Chondrocyte (in vitro differentiated cells): ENCODE measurements at regions not wholly inside any gene's neighbourhood (a gene's known extent, or its start where the extent isn't known, plus 50 kb on each side); places are given as distances from the start of the nearest gene placed in this dataset.

Source experiments
- DNase-seq: peaks from one replicate; pipeline ENCODE4 v3.0.0; 2021; ENCODE audit warnings: mixed read lengths, low spot score
- H3K27ac Mint-ChIP-seq: one replicate; pipeline ENCODE4 v1.8.0; 2021; ENCODE audit warnings: mild to moderate bottlenecking, moderate library complexity, mixed read lengths; ENCODE audit not compliant: unreplicated experiment
- H3K27me3 Mint-ChIP-seq: 2 replicates; pipeline ENCODE4 v1.8.0; 2021; ENCODE audit warnings: low read depth, mixed read lengths
- H3K36me3 Mint-ChIP-seq: 2 replicates; pipeline ENCODE4 v1.8.0; 2021; ENCODE audit warnings: low read depth, mixed read lengths
- H3K4me1 Mint-ChIP-seq: 2 replicates; pipeline ENCODE4 v1.8.0; 2021; ENCODE audit warnings: low read depth, mild to moderate bottlenecking, mixed read lengths
- H3K4me3 Mint-ChIP-seq: one replicate; pipeline ENCODE4 v1.8.0; 2021; ENCODE audit warnings: mild to moderate bottlenecking, moderate library complexity, mixed read lengths; ENCODE audit not compliant: unreplicated experiment
- H3K9me3 Mint-ChIP-seq: 2 replicates; pipeline ENCODE4 v1.8.0; 2021; ENCODE audit warnings: low read depth, mixed read lengths
- CTCF ChIP-seq: fragments of 200-600 bp; sonication (generic); IDR thresholded peaks from 2 replicates; pipeline ENCODE4 v1.5.0; 2021; ENCODE audit warnings: antibody characterized with exemption, mild to moderate bottlenecking, moderate library complexity

- no peak for DNase-seq
- no peak overlapping the region for H3K4me3 Mint-ChIP-seq
- H3K9me3 Mint-ChIP-seq = no peaks in the 10 kb centered on the region
- TF ChIP-seq CTCF = no peak
- no peak overlapping the region for H3K27ac Mint-ChIP-seq
- no peaks in the 10 kb centered on the region for H3K36me3 Mint-ChIP-seq
- no peaks in the 10 kb centered on the region for H3K27me3 Mint-ChIP-seq
- H3K4me1 Mint-ChIP-seq = peaks cover 4% of the 10 kb centered on the region
Measured at GRCh38 chr3:110375751-110376518, 695.7 kb upstream of the NECTIN3 start.

- peaks cover 5% of the 10 kb centered on the region for H3K4me1 Mint-ChIP-seq
- no peak overlapping the region for H3K4me3 Mint-ChIP-seq
- H3K27ac Mint-ChIP-seq = peak overlapping the region; percentile 15
- no peak for DNase-seq
- H3K36me3 Mint-ChIP-seq = no peaks in the 10 kb centered on the region
- no peaks in the 10 kb centered on the region for H3K9me3 Mint-ChIP-seq
- H3K27me3 Mint-ChIP-seq = no peaks in the 10 kb centered on the region
- no peak for TF ChIP-seq CTCF
Measured at GRCh38 chr3:110378481-110378880, 693.1 kb upstream of the NECTIN3 start.

- Mint-ChIP-seq H3K36me3 (no peaks in the 10 kb centered on the region), H3K4me3 (no peak overlapping the region), H3K9me3 (no peaks in the 10 kb centered on the region), H3K27me3 (no peaks in the 10 kb centered on the region), H3K4me1 (peaks cover 24% of the 10 kb centered on the region), H3K27ac (no peak overlapping the region)
- DNase-seq = no peak
- TF ChIP-seq CTCF = no peak
Measured at GRCh38 chr3:110381992-110382391, 689.6 kb upstream of the NECTIN3 start.

GRCh38 chr3:110383356-110383755 lies 688.3 kb upstream of the NECTIN3 start:
- Mint-ChIP-seq H3K4me3 (no peak overlapping the region), H3K9me3 (no peaks in the 10 kb centered on the region), H3K27me3 (no peaks in the 10 kb centered on the region), H3K36me3 (no peaks in the 10 kb centered on the region), H3K27ac (no peak overlapping the region), H3K4me1 (peaks cover 23% of the 10 kb centered on the region)
- no peak for DNase-seq
- TF ChIP-seq CTCF = no peak

GRCh38 chr3:110384601-110385000 lies 687.0 kb upstream of the NECTIN3 start:
- H3K4me3 Mint-ChIP-seq = no peak overlapping the region
- H3K9me3 Mint-ChIP-seq = no peaks in the 10 kb centered on the region
- peak overlapping the region; percentile 62 for H3K27ac Mint-ChIP-seq
- peaks cover 20% of the 10 kb centered on the region for H3K4me1 Mint-ChIP-seq
- TF ChIP-seq CTCF = no peak
- H3K36me3 Mint-ChIP-seq = no peaks in the 10 kb centered on the region
- no peak for DNase-seq
- H3K27me3 Mint-ChIP-seq = no peaks in the 10 kb centered on the region
